CD14-positive monocyte (primary cell): ENCODE measurements at regions not wholly inside any gene's neighbourhood (a gene's known extent, or its start where the extent isn't known, plus 50 kb on each side); places are given as distances from the start of the nearest gene placed in this dataset.

ENCODE experiments used
- DNase-seq, 3 donors: peaks; one replicate each; pipeline ENCODE4 v3.0.0-alpha.2; 2011 to 2022
- H2AFZ ChIP-seq: 2 replicates; pipeline ENCODE4 v1.6.0; 2012; ENCODE audit warnings: mild to moderate bottlenecking, low read depth, low read length, inconsistent platforms; ENCODE audit not compliant: insufficient read depth, poor library complexity, severe bottlenecking
- H3K27ac ChIP-seq, 2 donors: 1 replicate in 1 of 2; 2 replicates in 1 of 2; pipeline ENCODE4 v1.5.1; 2012 to 2013; ENCODE audit warnings: low read length in 2 of 2, control low read depth in 1 of 2, inconsistent platforms in 1 of 2, low read depth in 1 of 2, mild to moderate bottlenecking in 1 of 2
- H3K27me3 ChIP-seq, 2 donors: one replicate each; pipeline versions ENCODE4 v1.6.0 to v1.6.1; 2011 to 2013; ENCODE audit warnings: low read length in 2 of 2; ENCODE audit not compliant: control insufficient read depth in 2 of 2, insufficient read depth in 2 of 2
- H3K36me3 ChIP-seq, 2 donors: replicated peaks in 1 of 2; 1 replicate in 1 of 2; 2 replicates in 1 of 2; pipeline versions ENCODE4 v1.5.1 to v1.6.1; 2012 to 2013; ENCODE audit warnings: low read length in 2 of 2, control low read depth in 1 of 2, inconsistent platforms in 1 of 2, mild to moderate bottlenecking in 1 of 2; ENCODE audit not compliant: insufficient read depth in 2 of 2, control insufficient read depth in 1 of 2
- H3K4me1 ChIP-seq, 2 donors: 1 replicate in 1 of 2; 2 replicates in 1 of 2; pipeline versions ENCODE4 v1.5.1 to v1.6.1; 2012 to 2013; ENCODE audit warnings: low read length in 2 of 2, control low read depth in 1 of 2, inconsistent platforms in 1 of 2, mild to moderate bottlenecking in 1 of 2, moderate library complexity in 1 of 2; ENCODE audit not compliant: insufficient read depth in 2 of 2, control insufficient read depth in 1 of 2
- H3K4me2 ChIP-seq: replicated peaks from 2 replicates; pipeline ENCODE3; 2012; ENCODE audit warnings: low read length, moderate library complexity, mild to moderate bottlenecking; ENCODE audit not compliant: poor library complexity, severe bottlenecking; ENCODE audit errors: extremely low read depth
- H3K4me3 ChIP-seq, 3 experiments: fragments of 200-600 bp in 1 of 3; sonication (generic) in 1 of 3; replicated peaks in 1 of 3; 1 replicate in 2 of 3; 2 replicates in 1 of 3; pipeline ENCODE4 v1.5.1; 2011 to 2013; ENCODE audit warnings: low read length in 3 of 3, mild to moderate bottlenecking in 3 of 3, control low read depth in 2 of 3, low read depth in 2 of 3, inconsistent platforms in 1 of 3, moderate library complexity in 1 of 3
- H3K79me2 ChIP-seq: 2 replicates; pipeline ENCODE4 v1.6.0; 2012; ENCODE audit warnings: mild to moderate bottlenecking, control low read depth, inconsistent platforms, low read length, moderate library complexity; ENCODE audit not compliant: insufficient read depth
- H3K9ac ChIP-seq: 2 replicates; pipeline ENCODE4 v1.6.0; 2017; ENCODE audit warnings: low read length, mild to moderate bottlenecking; ENCODE audit not compliant: insufficient read depth, poor library complexity, severe bottlenecking
- H3K9me3 ChIP-seq, 2 donors: replicated peaks in 1 of 2; 1 replicate in 1 of 2; 2 replicates in 1 of 2; pipeline versions ENCODE4 v1.5.1 to v1.6.1; 2012 to 2013; ENCODE audit warnings: low read length in 2 of 2, control low read depth in 1 of 2; ENCODE audit not compliant: control insufficient read depth in 1 of 2, insufficient read depth in 1 of 2
- H4K20me1 ChIP-seq: 2 replicates; pipeline ENCODE4 v1.6.0; 2012; ENCODE audit warnings: mild to moderate bottlenecking, low read length, control low read depth, moderate library complexity; ENCODE audit not compliant: insufficient read depth
- H3K27ac Mint-ChIP-seq, 7 donors: one replicate each; pipeline ENCODE4 v1.8.0; 2020; ENCODE audit warnings: mild to moderate bottlenecking in 7 of 7, mixed read lengths in 7 of 7, moderate library complexity in 6 of 7, inconsistent platforms in 2 of 7
- H3K27me3 Mint-ChIP-seq, 3 donors: one replicate each; pipeline ENCODE4 v1.8.0; 2021 to 2022; ENCODE audit warnings: low read depth in 3 of 3, mild to moderate bottlenecking in 3 of 3, mixed read lengths in 3 of 3, moderate library complexity in 3 of 3, inconsistent platforms in 1 of 3
- H3K36me3 Mint-ChIP-seq, 2 donors: one replicate each; pipeline ENCODE4 v1.8.0; 2020; ENCODE audit warnings: mixed read lengths in 2 of 2, inconsistent platforms in 1 of 2, mild to moderate bottlenecking in 1 of 2
- H3K4me1 Mint-ChIP-seq: one replicate; pipeline ENCODE4 v1.8.0; 2020; ENCODE audit warnings: mild to moderate bottlenecking, mixed read lengths
- H3K4me3 Mint-ChIP-seq, 2 donors: one replicate each; pipeline ENCODE4 v1.8.0; 2020; ENCODE audit warnings: mild to moderate bottlenecking in 2 of 2, mixed read lengths in 2 of 2, moderate library complexity in 1 of 2
- H3K9me3 Mint-ChIP-seq, 7 donors: one replicate each; pipeline ENCODE4 v1.8.0; 2020 to 2022; ENCODE audit warnings: mixed read lengths in 7 of 7, mild to moderate bottlenecking in 6 of 7, moderate library complexity in 6 of 7, inconsistent platforms in 2 of 7
- CTCF ChIP-seq: fragments of 200-600 bp; IDR thresholded peaks from one replicate; pipeline ENCODE4 v1.8.0; 2022; ENCODE audit warnings: antibody characterized with exemption, mild to moderate bottlenecking
- WGBS: methylation state at CpG from one replicate; pipeline ENCODE4 v1.1.5; 2013; ENCODE audit warnings: missing lambda C conversion rate; ENCODE audit not compliant: insufficient coverage; 5-methylcytosine and 5-hydroxymethylcytosine counted together
- intact Hi-C, 2 donors: fragments of 100-400 bp; cut with micrococcal nuclease; formaldehyde crosslinking; loops; one replicate each; pipeline versions ENCODE4 v1.15.0 to v1.15.1; 2023

GRCh38 chr16:62954144-62955032 is 918.1 kb upstream of the CDH8 start:
- 67% methylated on average over 3 of the region's 9 CpGs for WGBS
- H3K36me3 Mint-ChIP-seq: no peaks in the 10 kb centered on the region
- H3K4me1 Mint-ChIP-seq: no peaks in the 10 kb centered on the region
- Histone ChIP-seq H3K4me2 (no peak overlapping the region), H3K4me1 (no peaks in the 10 kb centered on the region), H3K9me3 (no peaks in the 10 kb centered on the region), H3K79me2 (no peaks in the 10 kb centered on the region), H3K27me3 (no peaks in the 10 kb centered on the region), H2AFZ (no peak overlapping the region), H3K4me3 (no peak overlapping the region), H3K27ac (no peak overlapping the region), H4K20me1 (no peaks in the 10 kb centered on the region), H3K9ac (no peak overlapping the region), H3K36me3 (no peaks in the 10 kb centered on the region)
- DNase-seq: no peak
- H3K9me3 Mint-ChIP-seq: peaks cover 0 to 14% (median 3%) of the 10 kb centered on the region in 7 donors
- intact Hi-C loops: no loop called here
- TF ChIP-seq CTCF: no peak
- H3K27me3 Mint-ChIP-seq: no peaks in the 10 kb centered on the region
- no peak overlapping the region for H3K27ac Mint-ChIP-seq
- no peak overlapping the region for H3K4me3 Mint-ChIP-seq

GRCh38 chr16:62950351-62950750 is 914.1 kb upstream of the CDH8 start:
- H2AFZ ChIP-seq: no peak overlapping the region
- no peaks in the 10 kb centered on the region for H4K20me1 ChIP-seq
- H3K79me2 ChIP-seq: no peaks in the 10 kb centered on the region
- no peak overlapping the region for H3K4me3 ChIP-seq
- no peak overlapping the region for H3K4me3 Mint-ChIP-seq
- no CpG with 5 or more reads among the region's 4 CpGs for WGBS
- no peaks in the 10 kb centered on the region for H3K36me3 ChIP-seq
- intact Hi-C loops: no loop called here
- no peaks in the 10 kb centered on the region for H3K27me3 Mint-ChIP-seq
- no peaks in the 10 kb centered on the region for H3K27me3 ChIP-seq
- no peak overlapping the region for H3K4me2 ChIP-seq
- H3K36me3 Mint-ChIP-seq: no peaks in the 10 kb centered on the region
- no peak for DNase-seq
- H3K9me3 Mint-ChIP-seq: peaks cover 0 to 8% (median 0%) of the 10 kb centered on the region in 7 donors
- no peak overlapping the region for H3K27ac ChIP-seq
- TF ChIP-seq CTCF: no peak
- H3K4me1 Mint-ChIP-seq: no peaks in the 10 kb centered on the region
- H3K27ac Mint-ChIP-seq: no peak overlapping the region
- H3K9ac ChIP-seq: no peak overlapping the region
- no peaks in the 10 kb centered on the region for H3K9me3 ChIP-seq
- no peaks in the 10 kb centered on the region for H3K4me1 ChIP-seq
